LNCAP (cell line): ENCODE measurements at regions not wholly inside any gene's neighbourhood (a gene's known extent, or its start where the extent isn't known, plus 50 kb on each side); places are given as distances from the start of the nearest gene placed in this dataset.

Source experiments
- CTCF ChIP-seq: fragments of 450-650 bp; IDR thresholded peaks from 2 replicates; pipeline ENCODE4 v1.5.1; 2017; ENCODE audit warnings: mild to moderate bottlenecking

GRCh38 chr12:126776026-126776655, 1490.8 kb upstream of the TMEM132C start:
- TF ChIP-seq CTCF, result no peak

GRCh38 chr12:126780343-126780742, 1486.6 kb upstream of the TMEM132C start:
- no peak for TF ChIP-seq CTCF

GRCh38 chr12:126781593-126781992, 1485.4 kb upstream of the TMEM132C start:
- TF ChIP-seq CTCF, result no peak

GRCh38 chr12:126782083-126782482, 1484.9 kb upstream of the TMEM132C start:
- TF ChIP-seq CTCF, result no peak

GRCh38 chr12:126784328-126784921, 1482.5 kb upstream of the TMEM132C start:
- peak; percentile 50; the same call in 1 of the 2 replicates for TF ChIP-seq CTCF

GRCh38 chr12:126789963-126790362, 1477.0 kb upstream of the TMEM132C start:
- TF ChIP-seq CTCF, result no peak

GRCh38 chr12:126791122-126791521, 1475.8 kb upstream of the TMEM132C start:
- TF ChIP-seq CTCF, result no peak
